ENCODE measurements at regions not wholly inside any gene's neighbourhood (a gene's known extent, or its start where the extent isn't known, plus 50 kb on each side); places are given as distances from the start of the nearest gene placed in this dataset.
A peak's percentile ranks its signal among the peaks of the same experiment; 100 is the strongest.

- no peak for TF ChIP-seq CTCF (IDR thresholded peaks at IDR 0.05; ENCODE audit: low read depth, low read length)
- no peaks in the 10 kb centered on the region for H3K9me3 ChIP-seq (ENCODE audit: severe bottlenecking)
- no peaks in the 10 kb centered on the region for H3K36me3 ChIP-seq
- H3K27ac ChIP-seq: no peak overlapping the region
- no peak overlapping the region for H3K4me3 ChIP-seq (ENCODE audit: low read depth, low read length)
- DNase-seq: no peak
- H3K27me3 ChIP-seq (ENCODE audit: insufficient read depth, low read depth, severe bottlenecking): no peaks in the 10 kb centered on the region
These were observed 112.6 kb downstream of the FBXO8 start for GRCh38 chr4:174170906-174171305.

DNA sequence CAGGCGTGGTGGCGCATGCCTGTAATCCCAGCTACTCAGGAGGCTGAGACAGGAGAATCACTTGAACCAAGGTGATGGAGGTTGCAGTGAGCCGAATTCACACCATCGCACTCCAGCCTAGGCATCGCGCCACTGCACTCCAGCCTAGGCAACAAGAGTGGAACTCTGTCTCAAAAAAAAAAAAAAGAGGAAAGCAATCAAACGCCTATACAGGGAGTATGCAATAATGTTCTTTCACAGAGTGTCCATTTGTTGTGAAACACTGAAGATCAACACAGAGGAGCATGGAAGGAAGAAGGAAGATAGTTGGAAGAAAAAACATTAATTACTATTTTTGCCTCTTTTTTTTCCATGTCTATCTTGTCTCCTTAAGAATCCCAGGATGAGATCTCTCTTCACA lies 113.4 kb downstream of the FBXO8 start:
- Histone ChIP-seq H3K4me3 (ENCODE audit: low read depth, low read length) (no peak overlapping the region), H3K9me3 (ENCODE audit: severe bottlenecking) (no peaks in the 10 kb centered on the region), H3K36me3 (no peaks in the 10 kb centered on the region), H3K27ac (no peak overlapping the region), H3K27me3 (ENCODE audit: insufficient read depth, low read depth, severe bottlenecking) (no peaks in the 10 kb centered on the region)
- no peak for DNase-seq
- no peak for TF ChIP-seq CTCF (IDR thresholded peaks at IDR 0.05; ENCODE audit: low read depth, low read length)

GRCh38 chr4:174157106-174157607 lies 126.3 kb downstream of the FBXO8 start:
- Histone ChIP-seq H3K9me3 (ENCODE audit: severe bottlenecking) (no peaks in the 10 kb centered on the region), H3K27ac (no peak overlapping the region), H3K27me3 (ENCODE audit: insufficient read depth, low read depth, severe bottlenecking) (no peaks in the 10 kb centered on the region), H3K36me3 (no peaks in the 10 kb centered on the region), H3K4me3 (ENCODE audit: low read depth, low read length) (no peak overlapping the region)
- no peak for TF ChIP-seq CTCF (IDR thresholded peaks at IDR 0.05; ENCODE audit: low read depth, low read length)
- DNase-seq: no peak

- no peak overlapping the region for H3K27ac ChIP-seq
- H3K4me3 ChIP-seq (ENCODE audit: low read depth, low read length): no peak overlapping the region
- no peaks in the 10 kb centered on the region for H3K36me3 ChIP-seq
- no peaks in the 10 kb centered on the region for H3K27me3 ChIP-seq (ENCODE audit: insufficient read depth, low read depth, severe bottlenecking)
- no peak for DNase-seq
- peak; percentile 60 for TF ChIP-seq CTCF (IDR thresholded peaks at IDR 0.05; ENCODE audit: low read depth, low read length)
- no peaks in the 10 kb centered on the region for H3K9me3 ChIP-seq (ENCODE audit: severe bottlenecking)
These were observed 127.1 kb downstream of the FBXO8 start for GRCh38 chr4:174156239-174156826.

DNA sequence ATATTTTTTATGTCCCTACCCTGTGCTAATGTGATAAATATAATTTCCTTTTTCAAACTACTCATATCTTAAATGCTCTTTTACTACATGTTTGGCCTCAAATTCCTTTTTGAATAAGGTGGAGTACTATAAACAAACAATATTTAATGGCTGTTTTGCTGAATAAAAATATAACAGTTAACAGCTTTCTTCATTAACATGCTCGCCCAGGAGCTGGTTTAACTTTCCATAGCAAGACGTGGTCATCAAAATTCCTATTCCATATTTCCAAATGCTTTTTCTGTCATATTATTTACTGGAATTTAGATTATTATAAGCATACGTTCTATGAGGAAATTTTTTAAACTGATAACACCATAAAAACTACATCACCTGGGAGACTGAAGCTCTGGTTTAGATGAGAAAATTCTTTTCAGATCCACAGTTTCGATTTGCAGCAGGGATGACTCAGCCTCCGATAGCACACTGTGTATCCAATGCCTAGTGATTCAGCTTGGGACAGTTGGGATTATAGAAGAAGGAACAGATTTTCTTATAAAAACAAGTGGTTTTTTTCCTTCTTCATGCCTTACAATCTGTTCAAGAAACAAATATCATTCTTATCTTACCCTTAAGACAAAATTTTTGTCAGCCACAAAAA lies 129.1 kb downstream of the FBXO8 start:
- no peaks in the 10 kb centered on the region for H3K36me3 ChIP-seq
- no peaks in the 10 kb centered on the region for H3K9me3 ChIP-seq (ENCODE audit: severe bottlenecking)
- no peak overlapping the region for H3K27ac ChIP-seq
- no peak for TF ChIP-seq CTCF (IDR thresholded peaks at IDR 0.05; ENCODE audit: low read depth, low read length)
- DNase-seq: no peak
- H3K4me3 ChIP-seq (ENCODE audit: low read depth, low read length): no peak overlapping the region
- no peaks in the 10 kb centered on the region for H3K27me3 ChIP-seq (ENCODE audit: insufficient read depth, low read depth, severe bottlenecking)
